ENCODE measurements at regions not wholly inside any gene's neighbourhood (a gene's known extent, or its start where the extent isn't known, plus 50 kb on each side); places are given as distances from the start of the nearest gene placed in this dataset.

DNA sequence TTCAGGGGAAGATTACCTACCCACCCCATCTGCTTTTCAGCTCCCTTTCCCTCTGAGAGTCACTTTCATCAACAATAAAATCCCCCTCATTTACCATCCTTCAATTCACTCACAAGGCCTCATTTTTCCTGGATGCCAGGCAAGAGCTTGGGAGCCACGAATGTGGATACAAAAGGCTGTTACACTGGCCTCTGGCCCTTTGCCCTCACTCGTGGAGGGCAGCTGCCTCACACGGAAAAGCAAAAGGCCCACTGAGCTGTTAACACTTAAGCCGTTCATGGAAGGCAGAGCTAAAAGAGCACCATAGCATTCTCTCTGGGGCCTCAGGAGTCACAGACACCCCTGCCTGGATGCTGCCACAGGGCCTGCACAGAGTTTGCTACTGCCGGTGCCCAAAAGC is 102.4 kb upstream of the TUSC7 start:
- TF ChIP-seq, protein P1, sequence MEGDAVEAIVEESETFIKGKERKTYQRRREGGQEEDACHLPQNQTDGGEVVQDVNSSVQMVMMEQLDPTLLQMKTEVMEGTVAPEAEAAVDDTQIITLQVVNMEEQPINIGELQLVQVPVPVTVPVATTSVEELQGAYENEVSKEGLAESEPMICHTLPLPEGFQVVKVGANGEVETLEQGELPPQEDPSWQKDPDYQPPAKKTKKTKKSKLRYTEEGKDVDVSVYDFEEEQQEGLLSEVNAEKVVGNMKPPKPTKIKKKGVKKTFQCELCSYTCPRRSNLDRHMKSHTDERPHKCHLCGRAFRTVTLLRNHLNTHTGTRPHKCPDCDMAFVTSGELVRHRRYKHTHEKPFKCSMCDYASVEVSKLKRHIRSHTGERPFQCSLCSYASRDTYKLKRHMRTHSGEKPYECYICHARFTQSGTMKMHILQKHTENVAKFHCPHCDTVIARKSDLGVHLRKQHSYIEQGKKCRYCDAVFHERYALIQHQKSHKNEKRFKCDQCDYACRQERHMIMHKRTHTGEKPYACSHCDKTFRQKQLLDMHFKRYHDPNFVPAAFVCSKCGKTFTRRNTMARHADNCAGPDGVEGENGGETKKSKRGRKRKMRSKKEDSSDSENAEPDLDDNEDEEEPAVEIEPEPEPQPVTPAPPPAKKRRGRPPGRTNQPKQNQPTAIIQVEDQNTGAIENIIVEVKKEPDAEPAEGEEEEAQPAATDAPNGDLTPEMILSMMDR (IDR thresholded peaks at IDR 0.05): no peak
- TF ChIP-seq POLR2A (IDR thresholded peaks at IDR 0.05): no peak
